ENCODE measurements at regions not wholly inside any gene's neighbourhood (a gene's known extent, or its start where the extent isn't known, plus 50 kb on each side); places are given as distances from the start of the nearest gene placed in this dataset.

DNA sequence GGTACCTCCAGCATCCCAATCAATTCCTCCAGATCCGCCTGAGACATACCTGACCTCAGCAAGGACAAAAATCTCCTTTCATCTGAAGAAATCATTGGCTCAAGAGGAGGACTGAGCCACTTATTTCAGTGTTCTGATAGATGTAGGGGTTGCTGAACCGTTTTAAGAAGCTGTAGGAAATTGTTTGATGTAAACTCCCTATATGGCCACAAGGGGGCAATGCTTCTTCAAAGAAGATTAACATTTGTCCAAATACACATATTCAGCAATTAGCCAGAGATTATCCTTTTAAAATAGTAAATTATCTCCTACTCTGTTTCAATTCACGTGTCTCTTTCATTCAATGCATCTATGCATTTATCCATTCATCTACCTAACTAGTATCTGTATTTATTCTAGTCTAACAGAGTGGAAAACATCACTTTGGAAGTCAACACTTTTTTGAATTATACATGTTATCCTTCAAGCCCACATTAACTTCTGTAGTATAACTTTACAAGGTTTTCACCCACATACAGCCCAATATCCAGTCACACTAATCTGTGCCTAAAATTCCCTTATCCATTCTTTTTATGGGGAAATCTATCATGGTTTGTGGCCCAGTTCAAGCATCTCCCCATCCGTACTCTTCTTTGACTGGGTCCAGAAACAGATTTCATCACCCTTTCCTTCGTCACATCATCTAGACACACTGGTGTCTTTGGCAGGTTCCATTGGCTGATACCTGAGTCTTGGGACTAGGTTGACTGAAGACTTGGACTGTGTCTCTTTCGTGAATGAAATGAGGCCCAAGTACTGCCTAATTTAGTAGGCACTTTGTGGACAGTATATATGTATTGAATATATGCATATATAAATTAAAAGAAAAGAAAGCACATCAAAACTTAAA is 411.0 kb upstream of the OR4E1 start:
- ATAC-seq (peak in 1 of 2 donors; percentile 16), DNase-seq (no peak)
- H3K4me1 ChIP-seq: no peaks in the 10 kb centered on the region
- no peaks in the 10 kb centered on the region for H3K27me3 ChIP-seq
- TF ChIP-seq, protein P1, sequence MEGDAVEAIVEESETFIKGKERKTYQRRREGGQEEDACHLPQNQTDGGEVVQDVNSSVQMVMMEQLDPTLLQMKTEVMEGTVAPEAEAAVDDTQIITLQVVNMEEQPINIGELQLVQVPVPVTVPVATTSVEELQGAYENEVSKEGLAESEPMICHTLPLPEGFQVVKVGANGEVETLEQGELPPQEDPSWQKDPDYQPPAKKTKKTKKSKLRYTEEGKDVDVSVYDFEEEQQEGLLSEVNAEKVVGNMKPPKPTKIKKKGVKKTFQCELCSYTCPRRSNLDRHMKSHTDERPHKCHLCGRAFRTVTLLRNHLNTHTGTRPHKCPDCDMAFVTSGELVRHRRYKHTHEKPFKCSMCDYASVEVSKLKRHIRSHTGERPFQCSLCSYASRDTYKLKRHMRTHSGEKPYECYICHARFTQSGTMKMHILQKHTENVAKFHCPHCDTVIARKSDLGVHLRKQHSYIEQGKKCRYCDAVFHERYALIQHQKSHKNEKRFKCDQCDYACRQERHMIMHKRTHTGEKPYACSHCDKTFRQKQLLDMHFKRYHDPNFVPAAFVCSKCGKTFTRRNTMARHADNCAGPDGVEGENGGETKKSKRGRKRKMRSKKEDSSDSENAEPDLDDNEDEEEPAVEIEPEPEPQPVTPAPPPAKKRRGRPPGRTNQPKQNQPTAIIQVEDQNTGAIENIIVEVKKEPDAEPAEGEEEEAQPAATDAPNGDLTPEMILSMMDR (IDR thresholded peaks at IDR 0.05 in 4 of 5, conservative IDR thresholded peaks at IDR 0.05 in 1 of 5): peak in 3 of 5 experiments; percentile 36 to 50 (median 45)
- no peak for TF ChIP-seq POLR2A (IDR thresholded peaks at IDR 0.05)
- H3K36me3 ChIP-seq: no peaks in the 10 kb centered on the region
- no peak overlapping the region for H3K4me3 ChIP-seq
- in situ Hi-C loops (cut with MboI; ENCODE audit: low sequenced_read_pairs in 4 of 4): no loop called here
- H3K9me3 ChIP-seq: no peaks in the 10 kb centered on the region
- H3K27ac ChIP-seq: no peak overlapping the region
- intact Hi-C loops (cut with DNase I; ENCODE audit: low total_unique reads): loop anchor here (5.0 kb wide), 1 partner anchor 72 kb away; no protein-coding TSS in a partner anchor

DNA sequence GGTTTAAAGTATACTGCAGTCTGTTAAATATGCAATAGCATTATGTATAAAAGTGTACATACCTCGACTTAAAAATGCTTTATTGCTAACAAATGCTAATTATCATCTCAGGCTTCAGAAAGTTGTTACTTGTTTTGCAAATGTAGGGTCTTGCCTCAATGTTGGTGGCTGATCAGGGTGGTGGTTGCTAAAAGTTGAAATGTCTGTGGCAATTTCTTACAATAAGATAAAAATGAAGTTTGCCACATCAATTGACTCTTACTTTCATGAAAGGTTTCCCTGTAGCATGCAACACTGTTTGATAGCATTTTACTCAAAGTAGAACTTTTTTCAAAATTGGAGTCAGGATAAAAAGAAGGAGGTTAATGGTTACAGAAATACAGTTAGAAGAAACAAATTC is 407.7 kb upstream of the OR4E1 start:
- Histone ChIP-seq H3K36me3 (no peaks in the 10 kb centered on the region), H3K4me3 (no peak overlapping the region), H3K27me3 (no peaks in the 10 kb centered on the region), H3K27ac (no peak overlapping the region), H3K9me3 (no peaks in the 10 kb centered on the region), H3K4me1 (no peaks in the 10 kb centered on the region)
- in situ Hi-C loops (cut with MboI; ENCODE audit: low sequenced_read_pairs in 4 of 4) (no loop called here), intact Hi-C loops (cut with DNase I; ENCODE audit: low total_unique reads) (no loop called here)
- DNase-seq: no peak
- no peak for ATAC-seq
- no peak for TF ChIP-seq POLR2A (IDR thresholded peaks at IDR 0.05)
- TF ChIP-seq, protein P1 (IDR thresholded peaks at IDR 0.05 in 4 of 5, conservative IDR thresholded peaks at IDR 0.05 in 1 of 5): no peak

DNA sequence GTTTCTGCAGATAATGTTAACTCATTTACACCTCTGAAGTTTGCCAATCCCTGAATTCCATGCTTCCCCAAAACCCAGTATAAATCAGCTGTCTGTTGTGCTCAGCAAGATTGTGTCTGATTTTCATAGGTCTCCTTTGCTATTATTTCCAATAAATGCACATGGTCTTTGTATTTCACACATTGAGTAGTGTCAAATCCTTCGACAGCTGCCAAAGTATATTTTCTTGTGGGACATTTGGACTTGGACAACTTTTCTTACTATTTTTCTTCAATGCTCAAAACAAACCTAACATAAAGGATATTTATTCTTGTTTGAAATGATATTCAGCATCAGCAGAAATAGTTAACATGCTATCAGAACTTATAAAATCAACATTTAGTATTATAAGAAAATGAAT is 406.1 kb upstream of the OR4E1 start:
- no peak for TF ChIP-seq POLR2A (IDR thresholded peaks at IDR 0.05)
- TF ChIP-seq, protein P1 (IDR thresholded peaks at IDR 0.05 in 4 of 5, conservative IDR thresholded peaks at IDR 0.05 in 1 of 5): no peak
- Histone ChIP-seq H3K4me3 (no peak overlapping the region), H3K9me3 (no peaks in the 10 kb centered on the region), H3K36me3 (no peaks in the 10 kb centered on the region), H3K4me1 (no peaks in the 10 kb centered on the region), H3K27ac (no peak overlapping the region), H3K27me3 (no peaks in the 10 kb centered on the region)
- DNase-seq: no peak
- in situ Hi-C loops (cut with MboI; ENCODE audit: low sequenced_read_pairs in 4 of 4) (no loop called here), intact Hi-C loops (cut with DNase I; ENCODE audit: low total_unique reads) (no loop called here)
- no peak for ATAC-seq

DNA sequence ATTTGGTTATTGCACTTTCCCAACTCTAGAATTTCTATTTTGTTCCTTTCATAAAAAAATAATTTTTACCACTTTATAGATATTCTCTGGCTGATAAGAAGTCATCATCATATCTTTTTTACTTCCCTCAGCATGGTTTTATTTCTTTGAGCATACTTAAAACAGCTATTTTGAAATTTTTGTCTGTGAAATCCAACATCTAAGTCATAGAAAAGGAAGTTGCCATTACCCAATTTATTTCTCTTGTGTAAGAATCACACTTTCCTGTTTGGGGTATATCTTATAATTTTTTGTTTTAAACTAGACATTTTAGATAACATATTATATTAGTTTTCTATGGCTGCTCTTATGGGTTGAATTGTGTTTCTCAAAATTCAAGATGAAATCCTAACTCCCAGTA is 400.2 kb upstream of the OR4E1 start:
- in situ Hi-C loops (cut with MboI; ENCODE audit: low sequenced_read_pairs in 4 of 4): no loop called here

More for the DNA sequence above, 400.2 kb upstream of the OR4E1 start:
- no peak overlapping the region for H3K27ac ChIP-seq
- H3K9me3 ChIP-seq: peaks cover 0 to 3% (median 0%) of the 10 kb centered on the region in 3 donors
- intact Hi-C loops (cut with DNase I; ENCODE audit: low total_unique reads): no loop called here
- H3K4me1 ChIP-seq: no peaks in the 10 kb centered on the region
- no peaks in the 10 kb centered on the region for H3K27me3 ChIP-seq
- no peak overlapping the region for H3K4me3 ChIP-seq
- TF ChIP-seq, protein P1 (IDR thresholded peaks at IDR 0.05 in 4 of 5, conservative IDR thresholded peaks at IDR 0.05 in 1 of 5): no peak
- TF ChIP-seq POLR2A (IDR thresholded peaks at IDR 0.05): no peak
- H3K36me3 ChIP-seq: no peaks in the 10 kb centered on the region
- ATAC-seq (no peak), DNase-seq (no peak)
